ENCODE measurements at regions not wholly inside any gene's neighbourhood (a gene's known extent, or its start where the extent isn't known, plus 50 kb on each side); places are given as distances from the start of the nearest gene placed in this dataset.
A peak's percentile ranks its signal among the peaks of the same experiment; 100 is the strongest.

GRCh38 chr3:66561367-66561766, 60.5 kb upstream of the LRIG1 start:
- Histone ChIP-seq H3K27ac (no peak overlapping the region), H3K9me3 (no peaks in the 10 kb centered on the region), H3K4me3 (no peak overlapping the region), H3K27me3 (no peaks in the 10 kb centered on the region), H3K4me1 (ENCODE audit: insufficient read depth) (no peaks in the 10 kb centered on the region), H3K36me3 (no peaks in the 10 kb centered on the region)
- TF ChIP-seq POLR2A (IDR thresholded peaks at IDR 0.05) (no peak), CTCF (IDR thresholded peaks at IDR 0.05) (no peak), EP300 (IDR thresholded peaks at IDR 0.05) (no peak)
- DNase-seq, result no peak
- intact Hi-C loops (cut with DNase I), result no loop called here

GRCh38 chr3:66565301-66565700, 64.5 kb upstream of the LRIG1 start:
- intact Hi-C loops (cut with DNase I), result no loop called here
- 9 to 15% (median 10%) methylated on average over 3 of the region's 3 CpGs for WGBS, 3 donors

GRCh38 chr3:66567077-66567476, 66.3 kb upstream of the LRIG1 start:
- no peak for TF ChIP-seq CTCF (IDR thresholded peaks at IDR 0.05)
- TF ChIP-seq EP300 (IDR thresholded peaks at IDR 0.05), result no peak
- no peak for TF ChIP-seq POLR2A (IDR thresholded peaks at IDR 0.05)
- Histone ChIP-seq H3K4me3 (no peak overlapping the region), H3K36me3 (no peaks in the 10 kb centered on the region), H3K4me1 (ENCODE audit: insufficient read depth) (peaks cover 1% of the 10 kb centered on the region), H3K9me3 (no peaks in the 10 kb centered on the region), H3K27ac (no peak overlapping the region), H3K27me3 (no peaks in the 10 kb centered on the region)
- 78 to 92% (median 89%) methylated on average over 2 of the region's 2 CpGs for WGBS, 3 donors
- no peak for DNase-seq
- intact Hi-C loops (cut with DNase I), result no loop called here

More at GRCh38 chr3:66565301-66565700, 64.5 kb upstream of the LRIG1 start:
- H3K27me3 ChIP-seq, result no peaks in the 10 kb centered on the region
- H3K36me3 ChIP-seq, result no peaks in the 10 kb centered on the region
- no peaks in the 10 kb centered on the region for H3K9me3 ChIP-seq
- no peak for TF ChIP-seq CTCF (IDR thresholded peaks at IDR 0.05)
- no peak for TF ChIP-seq POLR2A (IDR thresholded peaks at IDR 0.05)
- no peak for TF ChIP-seq EP300 (IDR thresholded peaks at IDR 0.05)
- H3K4me1 ChIP-seq (ENCODE audit: insufficient read depth), result peaks cover 1% of the 10 kb centered on the region
- H3K27ac ChIP-seq, result no peak overlapping the region
- no peak overlapping the region for H3K4me3 ChIP-seq
- no peak for DNase-seq

DNA sequence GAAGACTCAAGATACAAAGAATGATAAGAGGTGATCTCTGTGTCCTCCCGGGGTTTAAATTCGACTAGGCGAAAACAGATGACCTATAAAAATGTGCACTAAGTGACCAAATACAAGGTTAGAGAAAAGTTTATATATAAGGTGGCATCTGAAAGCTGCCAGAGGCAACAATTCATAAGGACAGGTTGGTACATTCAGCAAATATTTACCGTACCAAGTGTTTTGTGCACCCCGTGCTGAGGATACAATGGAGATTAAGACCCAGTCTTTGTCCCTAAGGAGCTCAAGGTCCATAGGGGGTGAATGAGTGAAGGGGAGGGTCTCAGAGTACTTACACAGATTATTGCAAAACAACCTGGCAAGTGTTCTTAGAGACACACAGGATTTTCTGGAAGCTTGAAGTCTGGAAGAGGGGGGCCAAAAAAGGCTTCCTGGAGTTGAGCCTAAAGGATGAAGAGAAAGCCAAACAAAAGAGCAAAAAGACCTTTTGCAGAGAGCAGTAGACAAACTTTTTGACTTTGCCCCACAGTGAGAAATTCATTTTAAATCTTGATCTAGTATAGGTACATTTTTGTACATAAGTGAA, 71.4 kb upstream of the LRIG1 start:
- intact Hi-C loops (cut with DNase I), result no loop called here
- Histone ChIP-seq H3K4me1 (ENCODE audit: insufficient read depth) (peaks cover 2% of the 10 kb centered on the region), H3K4me3 (no peak overlapping the region), H3K9me3 (no peaks in the 10 kb centered on the region), H3K36me3 (no peaks in the 10 kb centered on the region), H3K27ac (no peak overlapping the region), H3K27me3 (no peaks in the 10 kb centered on the region)
- TF ChIP-seq CTCF (IDR thresholded peaks at IDR 0.05) (no peak), POLR2A (IDR thresholded peaks at IDR 0.05) (no peak)
- 53 to 58% (median 56%) methylated on average over 5 of the region's 5 CpGs for WGBS, 3 donors
- peak in 1 of 5 donors; percentile 27 for DNase-seq

All from ovary (tissue), 7 donors.